GM21423 (cell line): ENCODE measurements at regions not wholly inside any gene's neighbourhood (a gene's known extent, or its start where the extent isn't known, plus 50 kb on each side); places are given as distances from the start of the nearest gene placed in this dataset.
"Not testable (repeated sequence)": the region's sequence is repeated elsewhere in the genome, so short reads cannot be mapped to it uniquely, and the experiment has no call there.

ENCODE experiments used
- ATAC-seq: cut with Tn5 transposase; IDR thresholded peaks from one replicate; pipeline ENCODE4 v1.9.1; 2021; ENCODE audit warnings: mild to moderate bottlenecking, moderate library complexity; ENCODE audit not compliant: unreplicated experiment

GRCh38 chr11:24124876-24125275, 372.0 kb upstream of the LUZP2 start:
- no peak for ATAC-seq

GRCh38 chr11:24131698-24132097, 365.2 kb upstream of the LUZP2 start:
- ATAC-seq, result no peak

GRCh38 chr11:24132471-24132870, 364.4 kb upstream of the LUZP2 start:
- no peak for ATAC-seq

DNA sequence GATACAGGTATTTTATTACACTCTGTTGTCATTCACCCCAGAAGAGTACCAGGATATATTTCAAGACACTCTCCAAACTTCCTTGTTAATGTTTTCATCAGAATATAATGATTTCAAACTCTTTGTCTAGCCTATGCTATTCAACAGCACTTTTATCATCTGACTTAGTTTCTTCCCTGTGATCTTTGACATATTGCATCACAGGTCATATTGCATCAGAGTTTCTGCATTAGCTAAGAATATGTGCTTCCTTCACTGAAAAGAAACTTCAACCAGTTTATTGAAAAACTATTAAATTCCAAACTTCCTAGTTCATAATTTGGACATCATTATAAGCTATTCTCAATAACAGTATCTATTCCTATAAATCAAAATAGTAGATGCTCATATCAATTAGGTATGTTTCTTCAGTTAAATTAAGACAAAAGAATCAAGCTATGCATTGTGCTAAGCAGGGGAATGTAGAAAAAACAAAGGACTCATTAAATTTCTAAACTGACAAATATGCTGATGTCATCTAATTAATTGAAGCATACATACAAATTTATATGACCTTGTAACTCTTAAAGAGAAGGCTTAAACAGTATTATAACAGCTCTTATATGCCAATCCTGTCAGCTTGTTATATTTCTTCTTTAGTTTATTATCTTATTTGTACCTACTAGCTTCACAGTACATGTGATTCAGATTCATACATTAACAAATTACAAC, 361.8 kb upstream of the LUZP2 start:
- ATAC-seq, result no peak

GRCh38 chr11:24142062-24142461, 354.8 kb upstream of the LUZP2 start:
- no peak for ATAC-seq

- no peak for ATAC-seq
Observed at GRCh38 chr11:24145411-24145810, 351.4 kb upstream of the LUZP2 start.

- no peak for ATAC-seq
Observed at GRCh38 chr11:24153337-24153736, 343.5 kb upstream of the LUZP2 start.

DNA sequence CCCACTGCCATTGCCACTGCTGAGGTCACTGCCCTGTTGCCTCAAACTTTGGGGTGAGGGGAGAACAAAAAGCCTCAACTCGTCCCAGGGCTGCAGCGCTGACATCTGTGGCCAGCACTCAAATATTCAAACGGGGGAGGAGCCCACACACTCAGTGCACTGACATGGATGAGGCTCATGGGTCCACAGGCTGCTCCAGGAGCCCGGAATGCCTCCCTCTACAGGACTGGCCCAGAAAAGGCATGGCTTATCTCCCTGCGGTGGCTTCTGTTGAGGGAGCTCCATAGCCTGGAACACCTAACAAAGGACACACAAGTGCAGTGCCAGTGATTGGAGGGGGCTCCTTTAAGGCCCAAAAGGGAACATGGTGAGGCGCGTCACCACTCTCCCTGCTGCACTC, 341.1 kb upstream of the LUZP2 start:
- ATAC-seq, result no peak

GRCh38 chr11:24157316-24157715, 339.5 kb upstream of the LUZP2 start:
- no peak for ATAC-seq

GRCh38 chr11:24161587-24161986, 335.3 kb upstream of the LUZP2 start:
- no peak for ATAC-seq

GRCh38 chr11:24163146-24163545, 333.7 kb upstream of the LUZP2 start:
- ATAC-seq, result no peak

DNA sequence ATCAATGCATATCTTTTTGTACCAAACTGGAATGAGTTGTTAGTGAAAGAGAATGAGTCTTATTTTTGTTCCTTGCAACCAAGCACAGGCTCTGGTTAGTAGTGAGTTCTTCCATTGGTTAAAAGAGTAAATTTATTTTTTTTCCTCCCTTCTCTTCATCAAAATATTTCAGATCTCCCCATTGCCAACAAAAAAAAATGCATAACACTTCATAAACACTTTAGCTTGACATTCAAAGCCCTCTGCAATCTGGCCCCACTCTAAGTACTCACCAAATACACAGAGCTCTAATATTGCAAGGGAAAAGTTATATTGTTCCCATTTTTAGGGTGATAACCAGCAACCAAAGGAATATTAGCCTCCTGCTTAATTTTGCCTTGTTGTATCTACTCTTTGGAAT, 333.0 kb upstream of the LUZP2 start:
- no peak for ATAC-seq

DNA sequence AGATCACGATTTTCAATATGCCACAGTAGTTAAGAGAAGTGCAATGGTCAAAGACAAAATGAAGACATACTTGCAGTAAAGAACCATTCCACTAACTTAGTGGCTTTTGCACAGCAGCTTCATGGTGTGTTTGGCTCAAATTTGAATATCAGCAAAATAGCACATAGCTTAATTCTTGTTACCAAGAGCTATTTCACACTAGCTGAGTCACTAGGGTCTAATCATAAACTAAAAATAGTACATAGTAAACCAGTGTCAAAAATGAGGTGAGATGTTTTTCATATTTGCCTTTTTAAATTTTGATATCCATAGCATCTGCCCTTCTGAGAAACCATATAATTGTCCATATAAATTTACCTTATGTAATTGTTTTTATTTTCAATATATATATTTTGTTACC, 325.0 kb upstream of the LUZP2 start:
- ATAC-seq, result no peak

GRCh38 chr11:24181395-24182047, 315.3 kb upstream of the LUZP2 start:
- no peak for ATAC-seq

DNA sequence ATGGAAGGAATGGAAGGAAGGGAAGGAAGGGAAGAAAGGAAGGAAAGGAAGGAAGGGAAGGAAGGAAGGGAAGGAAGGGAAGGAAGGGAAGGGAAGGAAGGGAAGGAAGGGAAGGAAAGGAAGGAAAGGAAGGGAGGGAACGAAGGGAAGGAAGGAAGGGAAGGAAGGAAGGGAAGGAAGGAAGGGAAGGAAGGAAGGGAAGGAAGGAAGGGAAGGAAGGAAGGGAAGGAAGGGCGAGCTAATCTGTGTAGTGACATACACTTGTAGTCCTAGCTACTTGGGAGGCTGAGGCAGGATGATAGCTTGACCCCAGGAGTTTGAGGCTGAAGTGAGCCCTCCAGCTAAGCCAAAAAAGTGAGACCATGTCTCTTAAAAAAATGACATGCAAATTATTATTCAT, 311.3 kb upstream of the LUZP2 start:
- not testable (repeated sequence) for ATAC-seq

- ATAC-seq, result no peak
Observed at GRCh38 chr11:24196733-24197132, 300.1 kb upstream of the LUZP2 start.

- no peak for ATAC-seq
Observed at GRCh38 chr11:24198481-24198880, 298.4 kb upstream of the LUZP2 start.

GRCh38 chr11:24199461-24199860, 297.4 kb upstream of the LUZP2 start:
- ATAC-seq, result no peak

GRCh38 chr11:24206030-24206429, 290.8 kb upstream of the LUZP2 start:
- no peak for ATAC-seq

GRCh38 chr11:24206511-24206910, 290.3 kb upstream of the LUZP2 start:
- no peak for ATAC-seq

DNA sequence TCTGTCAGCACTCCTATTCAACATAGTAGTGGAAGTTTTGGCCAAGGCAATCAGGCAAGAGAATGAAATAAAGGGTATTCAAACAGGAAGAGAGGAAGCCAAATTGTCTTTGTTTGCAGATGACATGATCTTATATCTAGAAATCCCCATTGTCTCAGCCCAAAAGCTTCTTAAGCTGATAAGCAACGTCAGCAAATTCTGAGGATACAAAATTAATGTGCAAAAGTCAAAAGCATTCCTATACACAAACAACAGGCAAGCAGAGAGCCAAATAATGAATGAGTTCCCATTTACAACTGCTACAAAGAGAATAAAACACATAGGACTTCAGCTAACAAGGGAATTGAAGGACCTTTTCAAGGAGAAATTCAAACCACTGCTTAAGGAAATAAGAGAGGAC, 280.4 kb upstream of the LUZP2 start:
- no peak for ATAC-seq

DNA sequence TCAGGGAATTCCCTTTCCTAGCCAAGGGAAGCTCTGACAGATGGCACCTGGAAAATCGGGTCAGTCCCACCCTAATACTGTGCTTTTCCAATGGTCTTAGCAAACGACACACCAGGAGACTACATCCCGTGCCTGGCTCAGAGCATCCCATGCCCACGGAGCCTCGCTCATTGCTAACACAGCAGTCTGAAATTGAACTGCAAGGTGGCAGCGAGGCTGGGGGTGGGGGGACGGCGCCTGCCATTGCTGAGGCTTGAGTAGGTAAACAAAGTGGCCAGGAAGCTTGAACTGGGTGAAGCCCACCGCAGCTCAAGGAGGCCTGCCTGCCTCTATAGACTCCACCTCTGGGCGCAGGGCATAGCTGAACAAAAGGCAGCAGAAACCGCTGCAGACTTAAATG, 279.5 kb upstream of the LUZP2 start:
- not testable (repeated sequence) for ATAC-seq

- no peak for ATAC-seq
Observed at GRCh38 chr11:24225501-24225900, 271.4 kb upstream of the LUZP2 start.
